ENCODE measurements at regions not wholly inside any gene's neighbourhood (a gene's known extent, or its start where the extent isn't known, plus 50 kb on each side); places are given as distances from the start of the nearest gene placed in this dataset.

DNA sequence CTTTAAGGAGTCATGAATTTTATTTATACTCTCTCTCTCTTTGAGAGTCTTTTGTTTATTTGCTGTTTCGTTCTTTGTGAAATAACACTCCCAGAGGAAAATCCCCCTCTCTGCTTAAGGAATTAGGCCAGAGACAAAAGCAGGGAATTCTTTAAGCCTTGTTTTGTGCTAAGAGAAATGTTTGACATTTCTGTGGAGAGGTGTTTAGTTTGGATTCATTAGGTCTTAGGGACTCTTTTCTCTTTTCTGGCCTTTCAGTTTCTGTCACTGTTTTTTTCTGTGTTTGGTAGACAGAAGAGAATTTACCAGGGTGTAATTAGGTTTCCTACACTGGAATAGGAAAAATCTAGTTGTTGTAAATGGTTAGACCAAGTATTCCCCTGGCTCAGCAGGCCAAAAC, 241.8 kb upstream of the NR2F2 start:
- TF ChIP-seq, protein P1, sequence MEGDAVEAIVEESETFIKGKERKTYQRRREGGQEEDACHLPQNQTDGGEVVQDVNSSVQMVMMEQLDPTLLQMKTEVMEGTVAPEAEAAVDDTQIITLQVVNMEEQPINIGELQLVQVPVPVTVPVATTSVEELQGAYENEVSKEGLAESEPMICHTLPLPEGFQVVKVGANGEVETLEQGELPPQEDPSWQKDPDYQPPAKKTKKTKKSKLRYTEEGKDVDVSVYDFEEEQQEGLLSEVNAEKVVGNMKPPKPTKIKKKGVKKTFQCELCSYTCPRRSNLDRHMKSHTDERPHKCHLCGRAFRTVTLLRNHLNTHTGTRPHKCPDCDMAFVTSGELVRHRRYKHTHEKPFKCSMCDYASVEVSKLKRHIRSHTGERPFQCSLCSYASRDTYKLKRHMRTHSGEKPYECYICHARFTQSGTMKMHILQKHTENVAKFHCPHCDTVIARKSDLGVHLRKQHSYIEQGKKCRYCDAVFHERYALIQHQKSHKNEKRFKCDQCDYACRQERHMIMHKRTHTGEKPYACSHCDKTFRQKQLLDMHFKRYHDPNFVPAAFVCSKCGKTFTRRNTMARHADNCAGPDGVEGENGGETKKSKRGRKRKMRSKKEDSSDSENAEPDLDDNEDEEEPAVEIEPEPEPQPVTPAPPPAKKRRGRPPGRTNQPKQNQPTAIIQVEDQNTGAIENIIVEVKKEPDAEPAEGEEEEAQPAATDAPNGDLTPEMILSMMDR (IDR thresholded peaks at IDR 0.05) = no peak
- no peak for TF ChIP-seq POLR2A (IDR thresholded peaks at IDR 0.05)
